HepG2 (cell line): ENCODE measurements at regions not wholly inside any gene's neighbourhood (a gene's known extent, or its start where the extent isn't known, plus 50 kb on each side); places are given as distances from the start of the nearest gene placed in this dataset.

ENCODE experiments used
- ELK4 ChIP-seq: sonication (generic); formaldehyde crosslinking; IDR thresholded peaks from 2 replicates; pipeline ENCODE4 v1.9.0; 2021; ENCODE audit warnings: missing genetic modification reagents, borderline replicate concordance
- FOXP1 ChIP-seq, 2 experiments: fragments of 450-650 bp in 1 of 2; IDR thresholded peaks; 2 replicates each; pipeline ENCODE4 v1.6.1; 2017 to 2018; ENCODE audit warnings: antibody characterized with exemption in 1 of 2
- IKZF5 ChIP-seq: IDR thresholded peaks from 2 replicates; pipeline ENCODE4 v1.6.1; 2018; ENCODE audit warnings: missing genetic modification reagents, mild to moderate bottlenecking, missing compliant biosample characterization
- KAT2B ChIP-seq: fragments of 150-350 bp; IDR thresholded peaks from 2 replicates; pipeline ENCODE4 v1.6.1; 2014; ENCODE audit warnings: low read depth, low read length, borderline replicate concordance
- MIXL1 ChIP-seq: IDR thresholded peaks from 2 replicates; pipeline ENCODE4 v1.6.1; 2016
- PBX2 ChIP-seq: IDR thresholded peaks from 2 replicates; pipeline ENCODE4 v1.6.1; 2016; ENCODE audit warnings: control low read depth
- SAP130 ChIP-seq: IDR thresholded peaks from 2 replicates; pipeline ENCODE4 v1.6.1; 2016; ENCODE audit warnings: low read depth
- THAP11 ChIP-seq: IDR thresholded peaks from 2 replicates; pipeline ENCODE4 v1.6.1; 2016; ENCODE audit warnings: missing biosample characterization, missing genetic modification reagents
- THAP8 ChIP-seq: sonication (generic); formaldehyde crosslinking; IDR thresholded peaks from 2 replicates; pipeline ENCODE4 v1.5.1; 2020; ENCODE audit warnings: missing genetic modification reagents, mild to moderate bottlenecking, borderline replicate concordance
- ZBTB37 ChIP-seq: sonication (generic); formaldehyde crosslinking; IDR thresholded peaks from 2 replicates; pipeline ENCODE4 v1.4.0; 2020; ENCODE audit warnings: mild to moderate bottlenecking, missing genetic modification reagents
- ZFP1 ChIP-seq: IDR thresholded peaks from 2 replicates; pipeline ENCODE4 v1.6.1; 2016
- ZFP41 ChIP-seq: sonication (generic); formaldehyde crosslinking; IDR thresholded peaks from 2 replicates; pipeline ENCODE4 v1.4.0; 2020; ENCODE audit warnings: mild to moderate bottlenecking, missing genetic modification reagents, borderline replicate concordance
- ZNF34 ChIP-seq: sonication (generic); formaldehyde crosslinking; IDR thresholded peaks from 2 replicates; pipeline ENCODE4 v1.4.0; 2020; ENCODE audit warnings: mild to moderate bottlenecking, missing genetic modification reagents, borderline replicate concordance
- ZNF569 ChIP-seq: sonication (generic); formaldehyde crosslinking; IDR thresholded peaks from 2 replicates; pipeline ENCODE4 v1.5.0; 2020; ENCODE audit warnings: mild to moderate bottlenecking, missing genetic modification reagents, moderate library complexity, borderline replicate concordance
- ZXDC ChIP-seq: sonication (generic); formaldehyde crosslinking; IDR thresholded peaks from 2 replicates; pipeline ENCODE4 v1.5.0; 2020; ENCODE audit warnings: mild to moderate bottlenecking, missing genetic modification reagents

GRCh38 chr17:72399608-72400487 is 279.0 kb downstream of the SOX9 start (continued):
- TF ChIP-seq ZNF34 (peak; percentile 48; the same call in 1 of the 2 replicates), ZFP41 (CRISPR knock-in tag) (no peak), ZNF569 (CRISPR knock-in tag) (0 out of 2 replicates have a peak, but pooled peaks have one; percentile 51), ZFP1 (CRISPR knock-in tag) (peak; percentile 60), THAP11 (CRISPR knock-in tag) (peak; percentile 81; the same call in 1 of the 2 replicates), ZXDC (0 out of 2 replicates have a peak, but pooled peaks have one; percentile 79), ELK4 (CRISPR knock-in tag) (no peak), FOXP1 (IDR thresholded peaks at IDR 0.05) (peak; percentile 93), FOXP1 (CRISPR knock-in tag; IDR thresholded peaks at IDR 0.05) (peak; percentile 99), SAP130 (CRISPR knock-in tag) (peak; percentile 95), THAP8 (CRISPR knock-in tag) (no peak), ZBTB37 (CRISPR knock-in tag) (peak; percentile 77), KAT2B (no peak), MIXL1 (CRISPR knock-in tag) (peak; percentile 93), PBX2 (CRISPR knock-in tag) (peak; percentile 61; the same call in 1 of the 2 replicates), IKZF5 (CRISPR knock-in tag) (peak; percentile 97)
